ENCODE measurements at regions not wholly inside any gene's neighbourhood (a gene's known extent, or its start where the extent isn't known, plus 50 kb on each side); places are given as distances from the start of the nearest gene placed in this dataset.

DNA sequence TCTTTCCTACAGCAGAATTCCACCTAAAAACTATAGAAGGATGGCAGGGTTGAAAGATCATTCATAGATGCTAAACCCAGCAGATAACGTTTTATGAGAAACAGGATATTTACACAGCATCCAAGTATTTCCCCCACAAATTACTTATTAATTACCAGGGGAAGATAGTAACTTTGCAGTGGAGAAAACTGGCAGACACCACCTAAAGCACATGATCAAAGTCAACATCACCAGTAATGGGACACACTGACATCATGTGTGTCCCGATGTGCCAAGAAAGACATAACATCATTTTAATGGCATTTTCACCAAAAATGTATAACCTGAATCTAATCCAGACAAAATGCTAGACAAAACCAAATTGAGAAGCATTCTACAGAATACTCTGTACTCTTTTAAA, 220.4 kb upstream of the THBS1 start:
- DNase-seq = no peak

DNA sequence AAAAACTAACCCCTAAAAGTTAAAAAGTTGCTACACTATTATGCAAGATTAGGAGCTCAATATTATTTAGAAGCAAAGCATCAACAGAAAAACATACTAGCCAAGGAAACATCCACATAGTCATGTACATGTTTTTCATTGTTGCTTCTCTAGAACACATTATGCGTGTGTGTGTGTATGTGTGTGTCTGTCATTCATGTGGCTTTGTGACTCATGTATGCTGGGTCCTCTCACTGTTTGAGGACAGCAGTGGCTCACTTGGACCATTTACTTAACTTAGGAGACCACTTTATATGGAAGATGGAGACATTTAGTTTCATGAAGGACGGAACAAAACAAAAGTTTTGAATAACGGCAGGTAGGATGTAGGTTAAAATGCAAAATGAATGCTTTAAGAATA, 219.4 kb upstream of the THBS1 start:
- DNase-seq = no peak

DNA sequence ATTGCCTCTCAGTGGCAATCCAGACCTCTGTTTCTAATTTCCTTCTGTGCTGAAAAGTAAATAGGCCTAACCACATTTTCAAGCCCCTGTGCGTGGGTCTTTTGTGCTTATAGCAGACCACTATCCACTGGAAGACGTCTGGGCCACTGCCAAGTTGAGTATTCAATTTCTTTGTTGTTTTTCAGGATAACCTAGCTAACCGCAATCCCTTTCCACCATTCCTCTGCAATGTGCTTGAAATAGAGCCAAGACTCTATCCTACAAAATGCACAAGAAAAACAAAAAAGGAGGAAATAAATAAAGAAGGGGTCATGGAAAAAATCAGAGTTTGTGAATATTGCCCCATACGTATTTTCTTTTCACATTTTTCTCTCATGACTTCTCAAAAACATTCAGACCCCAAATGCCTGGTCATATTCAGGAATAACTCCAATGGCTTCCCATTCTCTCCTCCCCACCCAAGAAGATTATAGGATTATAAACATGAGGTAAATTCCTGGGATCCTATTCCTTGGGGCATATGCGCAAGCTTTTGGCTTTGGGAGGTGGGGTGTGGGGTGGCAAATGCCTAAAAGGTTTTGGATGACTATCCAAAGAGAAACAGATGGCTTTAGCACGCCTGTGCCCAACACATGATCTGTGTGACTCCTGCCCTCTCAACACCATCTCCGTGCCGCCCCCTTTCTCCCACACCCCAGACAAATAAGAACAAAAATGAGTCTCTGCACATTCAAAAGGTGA, 217.9 kb upstream of the THBS1 start:
- DNase-seq = no peak

DNA sequence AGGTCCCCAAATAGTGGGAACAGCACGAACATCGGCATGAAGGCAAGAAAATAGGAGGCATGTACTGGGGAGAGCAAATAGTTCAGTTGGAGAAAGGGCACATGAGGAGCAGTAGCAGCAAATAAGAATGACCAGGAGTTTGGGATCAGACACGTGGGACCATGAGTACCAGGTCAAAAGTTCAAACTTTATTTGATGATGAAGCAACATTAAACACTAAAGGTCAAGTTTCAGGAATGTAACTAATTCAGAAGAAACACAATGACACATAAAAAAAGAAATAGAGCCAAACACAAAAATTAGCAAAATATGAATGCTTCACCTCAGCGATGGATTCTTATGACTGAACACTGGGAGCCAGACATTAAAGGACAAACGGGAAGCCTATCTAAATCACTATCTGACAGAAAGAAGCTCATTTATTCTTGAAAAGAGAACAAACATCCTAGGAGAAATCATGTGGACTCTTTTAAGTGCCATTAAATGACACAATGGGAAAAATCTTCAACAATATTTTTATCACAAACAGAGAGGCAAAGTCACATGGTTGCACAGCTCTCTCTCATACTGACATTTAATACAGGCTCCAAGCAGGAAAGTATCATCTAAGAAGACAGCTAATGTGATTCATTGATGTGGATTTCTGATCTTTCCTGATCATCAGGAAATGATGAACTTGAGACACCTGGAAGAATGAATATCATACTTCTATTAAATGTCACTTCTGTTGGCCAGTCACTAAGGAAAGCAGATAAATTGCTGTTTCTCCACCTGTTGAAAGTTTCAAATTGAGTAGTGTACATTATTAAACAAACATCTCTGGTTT, 216.9 kb upstream of the THBS1 start:
- DNase-seq = no peak

DNA sequence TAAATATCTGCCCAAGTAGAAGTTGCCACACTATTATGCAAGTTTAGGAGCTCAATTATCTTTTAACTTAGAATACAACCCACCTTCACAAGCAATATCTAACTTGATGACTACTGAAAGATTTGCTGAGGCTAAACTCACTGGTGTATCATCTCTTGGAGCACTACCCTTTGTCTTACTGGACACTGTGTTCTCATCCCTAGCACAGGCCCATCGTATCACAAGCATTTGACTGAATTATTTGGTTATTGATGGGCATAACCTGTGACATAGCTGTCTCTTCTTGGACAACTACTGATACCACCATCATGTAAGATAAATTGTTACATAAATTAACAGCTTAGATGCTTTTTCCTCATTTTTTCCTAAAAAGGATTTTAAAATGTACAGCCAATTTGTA, 216.2 kb upstream of the THBS1 start:
- DNase-seq = no peak

DNA sequence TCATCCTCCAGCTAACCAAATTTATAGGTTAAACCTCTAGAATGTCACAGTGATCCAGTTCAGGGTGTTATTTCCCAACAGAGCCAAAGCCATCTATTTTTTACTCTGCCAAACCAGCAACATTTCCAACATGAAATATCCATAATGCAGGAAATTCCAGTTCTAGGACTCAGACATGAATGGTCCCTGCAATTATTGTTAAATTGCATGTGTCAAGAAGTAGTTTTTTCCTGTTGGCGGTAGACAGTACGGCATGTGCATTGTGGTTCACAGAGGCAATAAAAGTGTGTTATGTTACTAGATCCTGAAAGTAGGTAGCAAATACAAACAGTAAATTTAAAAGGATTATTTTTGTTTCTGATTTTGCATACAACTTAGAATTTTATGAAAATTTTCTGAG, 215.7 kb upstream of the THBS1 start:
- DNase-seq = no peak

DNA sequence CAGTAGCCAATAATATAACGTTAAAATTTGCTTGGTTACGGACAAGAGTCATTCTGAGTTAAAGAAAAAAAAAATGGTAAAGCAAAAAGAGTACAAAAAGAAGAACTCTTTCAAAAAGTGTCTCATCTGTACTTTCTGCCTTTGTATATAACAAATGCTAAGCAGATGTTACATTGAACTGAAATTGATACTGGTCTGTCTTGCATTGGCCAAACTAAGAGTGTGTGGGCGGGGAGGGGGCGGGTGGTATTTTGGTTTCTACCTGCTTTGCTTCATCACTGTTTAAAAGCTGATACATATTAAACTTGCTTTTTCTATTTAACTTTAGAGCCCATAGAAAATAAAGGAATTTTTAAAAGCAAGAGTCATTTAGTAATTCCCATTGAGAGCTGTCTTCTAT, 215.0 kb upstream of the THBS1 start:
- no peak for DNase-seq

DNA sequence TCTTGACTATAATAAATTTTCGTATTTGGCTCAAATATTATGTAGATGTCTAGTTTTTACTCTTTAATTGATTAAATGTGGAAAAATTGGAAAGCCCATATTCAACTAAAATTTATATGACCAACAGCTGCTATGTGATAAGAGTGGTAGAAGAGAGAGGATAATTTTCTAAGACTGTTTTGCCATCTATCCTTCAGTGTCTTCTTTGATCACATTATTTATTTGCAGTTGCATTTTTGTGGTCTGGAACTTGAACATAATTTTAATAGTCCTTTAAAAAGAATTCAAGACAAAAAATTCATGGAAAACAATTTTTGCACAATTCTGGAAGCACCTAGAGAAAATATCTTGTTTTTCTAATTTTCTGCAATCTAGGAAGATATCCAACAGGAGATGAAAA, 213.3 kb upstream of the THBS1 start:
- DNase-seq = no peak

DNA sequence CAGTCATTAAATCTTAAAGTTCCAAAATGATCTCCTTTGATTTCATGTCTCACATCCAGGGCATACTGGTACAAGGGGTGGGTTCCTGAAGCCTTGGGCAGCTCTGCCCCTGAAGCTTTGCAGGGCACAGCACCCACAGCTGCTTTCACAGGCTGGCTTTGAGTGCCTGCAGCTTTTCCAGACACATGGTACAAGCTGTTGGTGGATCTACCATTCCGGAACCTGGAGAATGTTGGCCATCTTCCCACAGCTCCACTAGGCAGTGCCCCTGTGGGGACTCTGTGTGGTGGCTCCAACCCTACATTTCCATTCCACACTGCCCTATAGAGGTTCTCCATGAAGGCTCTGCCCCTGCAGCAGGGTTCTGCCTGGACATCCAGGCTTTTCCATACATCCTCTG, 211.1 kb upstream of the THBS1 start:
- DNase-seq = no peak

DNA sequence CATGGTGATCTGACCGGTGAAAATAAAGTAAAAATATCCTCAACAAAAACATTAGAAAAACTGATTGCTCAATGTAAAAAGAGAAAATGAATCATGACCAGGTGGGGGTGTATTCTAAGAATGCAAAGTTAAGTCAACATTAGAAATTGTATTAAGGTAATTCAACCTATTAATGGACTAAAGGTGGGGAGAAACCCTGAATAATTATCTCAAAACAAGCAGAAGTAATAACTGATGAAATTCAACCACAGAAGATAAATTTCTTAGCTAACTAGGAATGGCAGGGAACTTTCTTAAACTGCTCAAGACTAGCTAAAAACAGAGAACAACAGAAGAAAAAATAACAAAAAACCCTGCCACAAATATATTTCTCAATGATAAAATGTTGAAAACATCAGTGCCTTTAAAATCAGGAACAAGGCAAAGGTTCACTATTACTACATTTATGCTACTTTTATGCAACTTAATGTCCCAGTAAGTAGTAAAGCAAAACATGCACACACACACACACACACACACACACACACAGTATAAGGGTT, 204.4 kb upstream of the THBS1 start:
- peak; percentile 61 to 97 for DNase-seq

DNA sequence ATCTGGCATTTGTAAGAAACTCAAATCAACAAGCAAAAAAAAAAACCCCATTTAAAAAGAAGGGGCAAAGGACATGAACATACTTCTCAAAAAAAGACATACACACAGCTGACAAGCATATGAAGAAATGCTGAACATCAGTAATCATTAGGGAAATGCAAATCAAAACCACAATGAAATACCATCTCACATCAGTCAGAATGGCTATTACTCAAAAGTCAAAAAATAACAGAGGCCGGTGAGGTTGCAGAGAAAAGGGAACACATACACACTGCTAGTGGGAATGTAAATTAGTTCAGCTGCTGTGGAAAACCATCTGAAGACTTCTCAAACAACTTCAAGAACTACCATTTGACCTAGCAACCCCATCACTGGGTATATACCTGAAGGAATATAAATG, 199.4 kb upstream of the THBS1 start:
- DNase-seq = peak; percentile 73 to 87

DNA sequence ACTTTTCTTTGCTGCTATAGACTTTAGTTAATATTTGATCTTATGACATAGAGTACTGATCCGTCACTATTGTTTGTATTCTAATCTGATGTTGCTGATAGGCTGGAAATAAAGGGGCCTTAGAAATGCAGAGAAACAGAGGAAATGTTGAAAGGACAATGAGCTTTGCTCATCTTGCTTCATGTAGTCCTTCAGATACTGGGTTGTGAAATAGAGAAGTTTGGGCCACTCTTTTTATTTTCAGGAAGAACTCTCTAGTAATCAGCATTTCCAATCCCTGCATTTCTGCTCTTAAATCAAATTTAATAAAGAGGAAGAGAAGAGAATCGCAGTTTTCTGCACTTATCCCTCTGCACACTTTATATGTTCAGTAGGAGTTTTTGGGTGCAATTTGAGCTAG, 192.8 kb upstream of the THBS1 start:
- DNase-seq = peak; percentile 70 to 96

DNA sequence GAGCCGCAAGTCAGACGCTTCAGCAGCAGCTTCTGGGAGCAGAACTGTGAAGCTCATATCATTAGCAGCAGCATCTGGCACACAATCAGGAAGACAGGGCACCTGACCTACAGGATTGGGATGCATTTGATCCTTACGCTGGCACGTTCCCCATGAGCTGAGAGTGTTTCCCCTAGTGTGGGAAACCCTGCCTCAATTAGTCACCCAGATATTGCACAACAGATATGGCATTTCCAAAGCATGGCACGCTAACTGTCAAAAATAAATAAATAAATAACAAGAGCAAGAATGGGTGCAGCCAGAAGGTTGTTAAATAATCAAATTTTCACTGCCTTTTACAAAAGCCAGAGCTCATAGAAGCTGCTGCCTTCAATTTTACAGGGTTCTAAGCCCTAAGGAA, 189.6 kb upstream of the THBS1 start:
- DNase-seq = peak; percentile 58 to 68

DNA sequence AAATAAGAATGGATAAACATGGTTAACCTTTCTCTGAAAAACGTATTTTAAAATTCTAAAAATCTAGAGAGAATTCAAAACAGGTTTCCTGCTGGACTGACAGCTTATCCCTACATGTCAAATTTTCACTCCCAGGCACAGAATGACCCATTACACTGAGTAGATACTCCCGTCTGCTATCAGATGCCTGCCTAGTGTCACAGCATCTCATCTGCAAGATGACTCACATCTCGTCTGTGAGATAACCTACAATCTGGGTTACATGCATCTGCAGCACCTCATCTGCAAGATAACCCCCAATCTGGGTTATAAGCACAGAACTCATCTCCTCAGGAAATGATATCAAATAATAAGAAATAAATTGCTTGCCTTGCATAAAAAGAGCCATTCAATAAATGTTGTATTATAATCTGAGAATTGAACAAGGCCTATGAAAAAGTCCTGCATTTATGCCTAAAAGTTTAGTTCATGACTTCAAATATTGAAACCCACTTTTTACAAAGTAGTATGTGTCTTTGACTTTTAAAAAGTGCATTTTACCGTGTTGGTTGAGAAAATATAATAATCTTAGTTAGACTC, 188.3 kb upstream of the THBS1 start:
- DNase-seq = no peak

DNA sequence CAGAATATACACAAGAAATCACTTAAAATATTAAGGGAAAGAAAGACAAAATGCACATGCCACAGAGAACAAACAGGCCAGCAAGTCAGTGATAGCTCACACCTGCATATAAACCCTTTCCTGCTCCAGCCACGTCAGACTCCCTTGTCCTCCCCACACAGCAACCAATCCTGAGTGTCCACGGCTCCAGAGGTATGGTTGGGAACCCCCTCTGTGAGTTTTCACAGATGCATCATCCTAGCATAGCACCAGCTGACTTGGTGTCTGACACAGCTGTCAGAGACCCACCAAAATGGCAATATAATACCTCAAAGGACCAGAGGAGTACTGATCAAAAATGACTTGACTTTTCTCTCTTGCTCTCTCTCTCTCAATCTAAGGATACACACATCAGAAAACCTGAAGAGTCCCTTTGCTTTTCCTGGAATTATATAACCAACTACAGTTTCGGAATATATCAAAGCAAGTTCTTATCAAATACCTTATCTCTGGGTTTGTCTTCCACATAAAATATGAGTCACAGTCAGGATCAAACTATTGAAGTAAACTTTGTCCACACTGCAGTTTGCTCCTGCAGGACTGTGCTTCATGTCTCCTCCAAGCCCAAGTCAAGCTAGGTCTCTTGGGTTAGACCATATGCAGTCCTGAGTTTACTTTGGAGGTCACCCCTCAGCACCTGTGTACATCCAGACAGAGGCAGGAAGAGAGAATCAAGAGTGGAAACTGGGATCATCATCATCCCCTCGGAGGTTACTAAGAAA, 187.1 kb upstream of the THBS1 start:
- DNase-seq = no peak

DNA sequence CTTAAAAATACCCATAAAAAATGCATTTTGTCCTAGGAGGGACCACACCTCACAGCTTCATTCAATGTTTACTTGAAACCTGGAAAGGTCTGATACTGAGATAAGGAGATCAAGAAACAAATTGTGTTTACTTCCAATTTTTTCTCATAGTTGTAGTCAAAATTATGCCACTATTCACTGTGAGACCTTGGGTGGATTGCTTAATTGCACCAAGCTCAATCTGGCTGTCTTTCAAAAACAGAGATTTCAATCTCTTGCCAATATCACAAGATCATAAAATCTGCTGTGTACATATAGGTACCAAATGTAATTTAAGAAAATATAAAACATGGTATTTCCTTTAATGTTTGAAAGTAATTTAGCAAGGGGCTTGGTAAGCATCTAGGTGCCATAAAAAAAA, 186.4 kb upstream of the THBS1 start:
- DNase-seq = no peak

DNA sequence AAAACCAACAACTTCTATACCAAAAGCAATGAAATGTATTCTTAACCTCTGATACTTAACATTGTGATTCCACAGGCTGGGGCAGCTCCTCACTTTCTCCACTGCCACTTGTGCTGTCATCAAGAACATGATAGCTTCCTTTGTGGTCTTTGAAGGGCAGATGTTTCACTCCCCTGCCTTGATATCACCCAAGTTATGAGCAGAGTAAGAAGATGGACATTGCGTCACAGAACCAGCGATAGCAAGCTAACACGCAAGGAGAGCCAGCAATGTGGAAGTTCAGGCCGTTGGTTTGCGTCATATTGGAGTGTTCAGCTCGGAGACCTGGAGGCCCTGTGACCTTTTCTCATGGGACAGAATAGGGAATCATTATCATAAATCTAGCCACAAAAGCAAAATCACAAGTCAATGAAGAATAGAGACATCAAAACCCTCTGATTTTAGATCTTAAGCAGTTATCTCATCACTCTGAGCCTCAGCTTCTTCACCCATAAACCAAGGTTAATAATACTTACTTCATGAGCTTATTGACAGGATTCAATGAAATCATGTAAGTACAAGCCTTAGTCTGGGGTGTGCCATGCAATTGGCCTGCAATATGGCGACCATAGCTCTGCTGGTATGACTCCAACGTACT, 183.8 kb upstream of the THBS1 start:
- DNase-seq = peak; percentile 75 to 91

DNA sequence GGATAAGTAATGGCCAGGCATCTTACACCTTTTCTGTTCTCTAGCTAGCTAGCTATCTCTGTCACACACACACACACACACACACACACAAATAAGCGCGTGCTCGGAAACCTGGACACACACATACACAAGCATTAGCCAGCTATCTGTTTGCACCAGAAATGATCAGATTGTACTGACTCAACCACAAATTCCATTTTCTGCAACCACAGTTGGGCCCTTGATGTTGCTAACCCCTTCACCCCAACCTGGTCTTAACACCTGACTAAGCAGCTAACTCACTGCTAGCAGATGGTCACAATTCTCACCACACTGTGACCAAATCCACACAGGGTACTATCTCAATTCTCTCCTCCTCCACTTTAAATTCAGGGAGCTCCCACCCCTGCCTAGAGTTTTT, 183.0 kb upstream of the THBS1 start:
- DNase-seq = no peak

DNA sequence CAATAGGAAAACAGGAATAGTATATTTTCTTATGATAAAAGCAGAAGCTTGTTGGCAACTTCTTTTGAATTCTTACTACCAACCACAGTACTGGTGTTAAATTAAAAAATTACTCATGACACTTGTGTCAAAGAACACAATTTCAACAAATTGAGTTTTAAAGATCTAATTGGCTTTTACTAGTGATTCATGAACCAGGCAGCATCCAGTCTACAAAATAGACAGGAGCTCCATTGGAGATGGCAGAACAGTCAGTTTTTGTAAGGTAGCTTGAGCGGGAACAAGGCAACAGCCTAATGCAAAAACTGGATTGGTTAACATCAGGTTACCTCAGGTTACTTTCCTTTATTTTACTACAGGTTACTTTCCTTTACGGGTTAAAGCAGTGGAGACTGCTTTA, 181.3 kb upstream of the THBS1 start:
- no peak for DNase-seq

DNA sequence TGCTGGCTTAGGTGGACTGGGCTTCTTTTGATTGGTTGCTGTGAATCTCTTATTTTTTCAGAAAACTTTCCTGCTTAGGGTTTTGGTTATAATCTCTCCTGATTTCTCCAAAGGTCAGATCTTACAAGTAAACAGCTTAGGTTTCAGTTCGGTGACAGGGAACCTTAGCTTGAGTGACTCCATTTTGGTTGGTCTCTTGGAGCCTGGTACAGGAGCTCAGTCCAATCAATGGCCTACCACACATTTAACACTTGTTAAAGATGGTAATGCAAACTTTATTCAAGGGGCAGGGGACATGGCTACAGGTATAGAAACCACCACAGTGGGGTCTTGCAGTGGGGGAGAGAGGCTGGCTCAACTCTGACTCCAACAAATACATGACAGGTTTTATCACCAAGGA, 180.9 kb upstream of the THBS1 start:
- no peak for DNase-seq

DNA sequence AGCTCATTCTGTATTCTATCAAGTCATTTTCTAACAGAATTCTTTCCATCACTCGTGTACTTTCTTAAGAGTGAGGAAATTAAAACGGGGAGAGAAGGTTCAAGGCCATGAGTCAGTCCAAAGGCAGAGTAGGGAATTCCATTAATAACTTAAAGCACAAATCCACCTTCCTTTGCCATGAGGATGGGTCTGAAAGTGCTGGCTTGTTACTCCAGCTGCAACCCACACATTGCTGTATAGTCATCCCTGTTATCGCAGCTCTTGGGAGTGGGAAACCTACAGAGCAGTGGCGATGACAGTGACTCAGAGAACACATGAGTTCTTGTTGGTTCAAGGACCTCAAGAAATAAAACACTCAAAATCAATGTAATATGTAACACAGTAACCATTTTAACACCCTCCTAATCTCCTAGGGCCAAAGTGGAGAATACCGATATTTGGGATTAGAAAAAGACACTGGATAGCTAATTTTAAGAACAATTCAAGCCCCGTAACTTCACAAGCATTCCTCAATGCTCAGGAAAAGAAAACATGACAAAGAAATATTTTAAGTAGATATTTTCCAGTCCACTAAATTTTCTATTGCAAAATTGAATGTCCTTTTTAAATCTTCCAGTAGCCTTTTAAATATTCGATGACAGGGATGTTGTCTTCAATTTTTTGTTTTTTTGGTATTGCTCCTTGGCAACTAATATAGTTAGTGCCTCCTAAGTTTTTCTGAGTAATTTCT, 179.9 kb upstream of the THBS1 start:
- peak; percentile 23 to 47 for DNase-seq

DNA sequence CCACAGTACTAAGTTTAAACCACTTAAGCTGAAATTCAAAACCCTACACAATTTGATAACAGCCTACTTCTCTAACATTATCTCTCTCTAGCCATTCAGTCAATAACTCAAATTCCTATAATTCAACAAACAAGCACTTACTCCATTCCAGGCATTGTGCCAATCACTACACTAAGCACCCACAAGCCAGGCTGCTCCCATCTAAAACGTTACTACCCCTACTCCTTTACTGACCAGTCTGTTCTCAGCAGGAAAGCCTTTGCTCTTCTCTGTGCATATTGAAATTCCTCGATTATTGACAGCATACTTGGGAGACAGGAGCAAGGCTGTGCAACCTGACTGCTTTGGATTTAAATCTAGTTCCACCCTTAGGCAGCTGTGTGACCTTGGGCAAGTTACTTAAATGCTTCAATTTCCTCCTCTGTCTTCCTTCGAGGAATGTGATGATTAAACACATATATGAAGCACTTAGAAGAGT, 177.2 kb upstream of the THBS1 start:
- DNase-seq = no peak
